GM21619 (cell line): ENCODE measurements at regions not wholly inside any gene's neighbourhood (a gene's known extent, or its start where the extent isn't known, plus 50 kb on each side); places are given as distances from the start of the nearest gene placed in this dataset.
"Not testable (repeated sequence)": the region's sequence is repeated elsewhere in the genome, so short reads cannot be mapped to it uniquely, and the experiment has no call there.

Experiments
- ATAC-seq: cut with Tn5 transposase; IDR thresholded peaks from one replicate; pipeline ENCODE4 v1.9.1; 2021; ENCODE audit not compliant: unreplicated experiment

- ATAC-seq, result no peak
These were observed 439.8 kb upstream of the NR3C2 start for GRCh38 chr4:148881860-148882643.

DNA sequence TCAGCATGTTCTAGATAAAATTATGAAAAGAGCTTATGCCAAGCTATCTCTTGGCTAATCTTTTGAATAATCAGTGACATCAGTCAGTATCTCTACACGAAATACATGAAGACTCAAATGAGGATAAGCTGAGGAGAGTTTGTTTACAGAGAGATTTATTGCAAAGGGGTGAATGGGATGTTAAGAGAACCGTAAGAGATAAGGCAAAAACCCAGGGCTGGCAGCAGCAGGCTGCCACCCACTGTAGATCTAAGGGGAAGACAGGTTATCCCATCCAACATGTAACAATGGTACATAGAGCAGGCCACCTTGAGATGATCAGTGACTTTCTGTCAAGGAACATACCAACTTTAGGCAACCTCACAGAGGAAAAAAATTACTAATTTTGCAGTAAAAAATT, 432.1 kb upstream of the NR3C2 start:
- no peak for ATAC-seq

DNA sequence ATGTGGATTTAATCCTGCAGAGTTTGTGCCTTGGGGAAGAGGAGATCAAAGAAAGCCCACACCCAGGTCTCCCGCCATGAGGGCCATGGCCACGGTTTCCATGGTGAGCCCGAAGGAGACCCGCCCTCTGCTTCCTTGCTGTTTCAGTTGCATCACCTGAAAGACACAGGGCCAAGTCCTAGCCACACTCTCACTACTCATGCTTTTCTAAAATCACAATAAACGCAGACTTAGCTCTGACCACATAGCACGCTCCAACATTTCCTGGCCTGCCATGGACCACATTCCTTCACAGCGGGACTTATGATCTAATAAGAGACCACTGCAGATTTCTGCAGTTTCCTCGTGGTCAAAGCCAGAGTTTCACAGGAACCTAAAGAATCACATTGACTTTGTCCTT, 426.0 kb upstream of the NR3C2 start:
- no peak for ATAC-seq

DNA sequence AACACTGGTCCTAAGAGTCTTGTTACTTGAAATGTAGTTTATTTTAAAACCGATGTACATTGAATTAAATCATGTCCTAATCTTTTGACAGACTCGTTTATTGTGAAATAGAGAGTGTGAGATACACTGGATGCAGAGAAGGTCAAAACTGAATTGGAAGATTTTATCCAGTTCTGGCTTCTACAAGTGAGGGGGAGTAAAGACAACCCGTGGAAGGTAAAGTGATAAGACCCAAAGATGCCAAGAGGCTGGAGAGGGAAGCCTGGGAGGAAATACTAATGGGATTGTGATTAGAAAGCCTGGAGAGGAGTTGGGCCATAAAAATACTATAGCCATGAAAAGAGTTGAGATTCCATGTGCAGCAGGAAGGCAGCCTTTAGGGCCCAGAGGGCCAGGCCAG, 424.5 kb upstream of the NR3C2 start:
- ATAC-seq, result no peak

DNA sequence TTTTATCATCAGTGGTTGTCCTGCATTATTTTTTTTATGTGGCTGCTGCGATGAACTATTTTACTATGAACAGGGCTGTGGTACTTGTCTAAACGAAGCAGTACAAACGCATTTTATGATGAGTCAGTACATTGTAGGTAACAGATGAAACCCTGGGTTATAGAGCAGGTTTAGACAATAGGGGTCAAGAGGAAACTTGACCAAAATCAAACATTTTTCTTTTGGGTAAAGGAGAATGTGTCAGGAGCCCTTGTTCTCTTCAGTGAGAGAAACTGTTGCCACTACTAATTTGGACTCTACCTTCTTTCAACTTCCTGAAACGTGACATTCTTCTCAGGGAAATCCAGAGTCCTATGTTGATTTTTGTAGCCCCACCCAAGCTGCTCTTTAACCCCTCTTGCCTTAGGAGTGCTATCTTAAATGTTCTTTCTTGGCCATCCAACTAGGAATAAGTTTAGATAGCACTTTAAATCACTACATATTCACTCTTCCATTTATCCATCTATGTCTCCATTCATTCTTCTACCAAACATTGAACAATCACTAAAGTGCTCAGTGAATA, 415.8 kb upstream of the NR3C2 start:
- no peak for ATAC-seq

GRCh38 chr4:148857239-148857972, 415.2 kb upstream of the NR3C2 start:
- ATAC-seq, result no peak

GRCh38 chr4:148854203-148854602, 412.0 kb upstream of the NR3C2 start:
- ATAC-seq, result no peak

GRCh38 chr4:148852092-148852699, 410.0 kb upstream of the NR3C2 start:
- ATAC-seq, result no peak

- no peak for ATAC-seq
These were observed 408.2 kb upstream of the NR3C2 start for GRCh38 chr4:148850257-148850995.

DNA sequence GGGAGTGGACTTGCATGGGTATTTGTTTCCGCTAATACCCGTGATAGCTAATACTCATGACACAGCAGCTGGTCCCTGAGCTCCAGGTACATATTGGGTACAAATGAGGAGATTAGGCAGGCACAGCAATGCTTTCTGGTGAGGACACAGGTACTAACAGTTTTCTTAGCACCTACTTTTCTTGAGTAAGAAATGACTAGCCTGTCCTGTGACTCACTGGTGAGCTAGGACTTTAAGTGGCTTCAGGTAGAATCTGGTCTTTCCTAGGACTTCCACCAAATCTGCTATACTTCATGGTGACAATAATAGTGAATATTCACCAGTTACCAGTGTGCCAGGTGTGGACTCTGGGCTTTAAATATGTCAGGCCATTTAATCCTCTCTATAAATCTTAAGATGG, 407.4 kb upstream of the NR3C2 start:
- ATAC-seq, result no peak

- no peak for ATAC-seq
These were observed 405.5 kb upstream of the NR3C2 start for GRCh38 chr4:148847544-148848255.

GRCh38 chr4:148845609-148846008, 403.4 kb upstream of the NR3C2 start:
- no peak for ATAC-seq

GRCh38 chr4:148843625-148844024, 401.4 kb upstream of the NR3C2 start:
- no peak for ATAC-seq

DNA sequence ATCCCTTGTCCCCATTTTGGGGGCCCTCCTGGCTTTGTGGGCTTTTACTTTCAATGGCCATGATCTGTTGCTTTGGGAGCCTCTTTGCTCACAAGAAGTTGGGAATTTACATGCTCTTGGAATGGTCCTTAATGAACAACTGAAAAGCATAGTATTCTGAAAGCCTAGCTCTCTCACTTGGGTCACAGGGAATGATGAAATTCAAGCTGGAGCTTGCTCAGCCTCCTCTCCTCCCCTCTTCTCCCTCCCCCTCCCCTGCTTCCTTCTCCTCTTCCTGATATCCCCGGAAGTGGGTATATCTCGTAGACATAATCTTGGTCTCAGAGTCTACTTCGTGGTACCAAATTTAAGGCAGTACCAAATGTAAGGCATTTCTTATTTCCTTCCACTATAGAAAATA, 400.6 kb upstream of the NR3C2 start:
- ATAC-seq, result no peak

DNA sequence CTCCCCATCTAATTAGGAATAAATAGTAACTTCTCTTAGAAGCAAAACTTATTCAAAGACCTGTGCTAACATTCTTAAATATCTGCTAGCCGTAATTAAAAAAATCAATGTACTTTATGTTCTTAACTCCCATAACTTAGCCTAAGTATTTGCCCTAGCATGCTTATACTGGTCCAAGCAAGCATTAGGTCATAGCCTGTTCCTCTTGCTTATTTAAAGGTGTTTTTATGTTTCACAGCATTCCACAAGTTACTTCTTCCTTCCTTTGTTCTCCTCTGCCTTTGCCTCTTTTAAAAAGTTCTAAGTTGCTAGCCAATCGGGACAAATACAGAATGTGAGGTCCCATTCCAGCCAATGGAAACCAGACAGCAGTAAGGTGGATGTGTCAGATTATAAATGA, 395.4 kb upstream of the NR3C2 start:
- ATAC-seq, result not testable (repeated sequence)

GRCh38 chr4:148834804-148835631, 392.8 kb upstream of the NR3C2 start:
- ATAC-seq, result peak; percentile 68

DNA sequence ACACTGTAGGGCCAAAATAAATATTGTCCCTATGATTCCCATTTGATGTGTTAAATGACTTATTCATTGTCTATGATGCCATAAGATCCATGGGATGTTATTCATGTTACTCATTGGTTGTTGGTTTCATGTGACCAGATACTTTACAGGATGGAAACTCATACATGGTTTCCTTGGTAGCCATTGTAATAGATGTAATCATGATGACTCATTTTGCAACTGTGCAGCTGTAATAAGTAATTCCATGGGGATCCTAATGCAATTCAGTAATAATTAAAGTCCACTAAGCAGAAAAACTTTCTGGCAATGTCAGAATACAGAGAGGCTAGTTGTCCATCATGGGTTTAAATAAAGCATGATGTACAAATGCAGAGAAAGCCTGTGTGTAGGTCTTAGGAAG, 389.7 kb upstream of the NR3C2 start:
- ATAC-seq, result no peak

DNA sequence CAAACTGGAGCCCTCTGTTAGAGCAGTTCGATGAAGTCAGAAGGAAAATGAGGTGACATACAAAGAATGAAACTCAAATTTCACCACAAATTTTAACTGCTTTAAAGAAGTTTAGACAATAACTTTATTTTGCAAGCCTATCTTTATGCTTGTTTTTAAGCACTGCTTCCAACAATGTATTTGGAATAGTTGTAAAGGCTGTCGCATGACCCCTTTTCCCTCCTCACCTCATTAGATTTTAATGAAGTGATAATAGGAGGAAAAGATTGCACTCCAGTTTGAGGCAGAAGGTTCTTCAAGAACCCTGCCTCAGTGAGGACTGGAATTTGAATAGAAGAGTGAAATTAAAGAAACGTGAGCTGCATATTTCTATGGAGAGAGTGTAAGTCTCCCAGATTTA, 386.1 kb upstream of the NR3C2 start:
- ATAC-seq, result no peak

DNA sequence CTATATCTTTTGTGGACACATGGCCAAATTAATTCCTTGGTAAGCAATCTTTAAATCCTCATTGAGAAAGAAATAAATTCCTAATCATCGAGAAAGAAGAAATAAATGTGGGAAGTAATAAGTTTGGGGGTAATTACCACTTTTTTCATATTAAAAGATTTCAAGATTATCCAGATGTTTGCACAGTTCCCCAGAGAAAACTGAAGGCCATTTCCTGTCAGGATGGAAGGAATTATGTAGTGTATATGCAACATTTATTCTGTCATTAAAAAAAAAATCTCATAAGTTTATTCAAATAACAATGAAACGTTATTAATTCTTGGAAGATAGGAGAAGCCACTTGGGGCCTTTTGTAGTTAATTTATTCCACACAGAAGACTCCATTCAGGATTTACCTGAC, 385.6 kb upstream of the NR3C2 start:
- no peak for ATAC-seq

GRCh38 chr4:148823419-148823769, 381.2 kb upstream of the NR3C2 start:
- no peak for ATAC-seq
